SJSA1 (cell line): ENCODE measurements at regions not wholly inside any gene's neighbourhood (a gene's known extent, or its start where the extent isn't known, plus 50 kb on each side); places are given as distances from the start of the nearest gene placed in this dataset.
"Not testable (repeated sequence)": the region's sequence is repeated elsewhere in the genome, so short reads cannot be mapped to it uniquely, and the experiment has no call there.

Experiments
- DNase-seq, 2 experiments: peaks; one replicate each; pipeline ENCODE4 v3.0.0-alpha.2; 2015 to 2020; ENCODE audit warnings: low spot score in 2 of 2, low read depth in 1 of 2
- H3K27ac ChIP-seq: fragments of 250-450 bp; sonication (Bioruptor Pico); 2 replicates; pipeline ENCODE4 v1.5.1; 2020; ENCODE audit warnings: mild to moderate bottlenecking, moderate library complexity
- H3K27me3 ChIP-seq: fragments of 250-450 bp; sonication (Bioruptor Pico); replicated peaks from 2 replicates; pipeline ENCODE4 v1.5.1; 2020; ENCODE audit warnings: mild to moderate bottlenecking, moderate library complexity
- H3K36me3 ChIP-seq: fragments of 250-450 bp; sonication (Bioruptor Pico); 2 replicates; pipeline ENCODE4 v1.5.1; 2020; ENCODE audit warnings: mild to moderate bottlenecking
- H3K4me1 ChIP-seq: fragments of 250-450 bp; sonication (Bioruptor Pico); replicated peaks from 2 replicates; pipeline ENCODE4 v1.6.1; 2021; ENCODE audit warnings: mild to moderate bottlenecking
- H3K4me3 ChIP-seq: fragments of 250-450 bp; sonication (Bioruptor Pico); 2 replicates; pipeline ENCODE4 v1.5.1; 2020; ENCODE audit warnings: mild to moderate bottlenecking
- H3K9me3 ChIP-seq: fragments of 250-450 bp; sonication (Bioruptor Pico); replicated peaks from 2 replicates; pipeline ENCODE4 v1.5.1; 2020; ENCODE audit warnings: mild to moderate bottlenecking

- Histone ChIP-seq H3K36me3 (no peaks in the 10 kb centered on the region), H3K27me3 (peaks cover 10% of the 10 kb centered on the region), H3K9me3 (no peaks in the 10 kb centered on the region), H3K4me3 (no peak overlapping the region), H3K27ac (no peak overlapping the region), H3K4me1 (no peaks in the 10 kb centered on the region)
- DNase-seq = no peak
These were observed 327.6 kb upstream of the SFSWAP start for GRCh38 chr12:131383291-131383690.

- Histone ChIP-seq H3K4me3 (no peak overlapping the region), H3K36me3 (no peaks in the 10 kb centered on the region), H3K9me3 (no peaks in the 10 kb centered on the region), H3K4me1 (no peaks in the 10 kb centered on the region), H3K27ac (no peak overlapping the region), H3K27me3 (peaks cover 10% of the 10 kb centered on the region)
- no peak for DNase-seq
These were observed 326.9 kb upstream of the SFSWAP start for GRCh38 chr12:131383741-131384543.

GRCh38 chr12:131384544-131384855, 326.4 kb upstream of the SFSWAP start:
- no peaks in the 10 kb centered on the region for H3K9me3 ChIP-seq
- DNase-seq = no peak
- no peaks in the 10 kb centered on the region for H3K36me3 ChIP-seq
- H3K27me3 ChIP-seq = peaks cover 9% of the 10 kb centered on the region
- no peak overlapping the region for H3K4me3 ChIP-seq
- no peaks in the 10 kb centered on the region for H3K4me1 ChIP-seq
- no peak overlapping the region for H3K27ac ChIP-seq

DNA sequence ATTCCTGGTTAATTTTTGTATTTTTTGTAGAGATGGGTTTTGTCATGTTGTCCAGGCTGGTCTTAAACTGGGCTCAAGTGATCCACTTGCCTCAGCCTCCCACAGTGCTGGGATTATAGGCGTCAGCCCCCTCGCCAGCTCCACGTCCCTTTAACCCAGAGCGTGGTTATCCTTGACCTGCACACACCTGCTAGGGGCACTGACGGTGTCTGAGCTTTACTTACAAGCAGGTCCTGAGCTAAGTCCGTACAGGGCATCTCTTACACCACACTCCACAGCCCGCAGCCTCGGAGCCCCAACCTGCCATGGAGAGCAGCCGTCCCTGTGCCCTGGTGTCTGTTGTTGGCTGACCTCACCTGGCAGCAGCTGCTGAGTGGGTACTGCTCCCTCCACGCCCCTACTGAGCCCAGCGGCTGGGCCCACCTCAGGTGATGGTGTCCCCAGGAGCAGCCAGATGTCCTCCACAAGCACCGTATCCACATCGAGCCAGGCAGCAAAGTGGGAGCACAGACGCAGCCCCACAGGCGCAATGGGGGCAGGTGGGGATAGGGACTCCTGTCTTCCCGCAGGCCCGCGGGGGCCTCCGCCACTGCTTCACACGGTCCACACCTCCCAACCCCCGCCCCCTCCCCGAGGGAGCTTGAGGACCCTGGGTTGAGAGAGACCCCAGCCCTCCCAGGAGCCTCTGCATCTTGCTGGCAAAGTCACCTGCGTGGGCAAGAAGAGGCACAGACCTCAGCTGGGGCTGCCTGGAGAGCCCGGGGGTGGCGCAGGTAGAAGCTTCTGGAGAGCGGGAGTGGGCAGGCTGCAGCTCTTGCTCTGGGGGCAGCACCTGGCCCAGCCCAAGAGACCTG, 325.4 kb upstream of the SFSWAP start:
- DNase-seq = no peak
- Histone ChIP-seq H3K9me3 (no peaks in the 10 kb centered on the region), H3K27ac (no peak overlapping the region), H3K4me1 (no peaks in the 10 kb centered on the region), H3K4me3 (no peak overlapping the region), H3K36me3 (no peaks in the 10 kb centered on the region), H3K27me3 (no peaks in the 10 kb centered on the region; the same call in 1 of the 2 replicates)

GRCh38 chr12:131386167-131386521, 324.7 kb upstream of the SFSWAP start:
- Histone ChIP-seq H3K27me3 (no peaks in the 10 kb centered on the region), H3K4me3 (no peak overlapping the region), H3K4me1 (no peaks in the 10 kb centered on the region), H3K27ac (no peak overlapping the region), H3K9me3 (no peaks in the 10 kb centered on the region), H3K36me3 (no peaks in the 10 kb centered on the region)
- DNase-seq = no peak

DNA sequence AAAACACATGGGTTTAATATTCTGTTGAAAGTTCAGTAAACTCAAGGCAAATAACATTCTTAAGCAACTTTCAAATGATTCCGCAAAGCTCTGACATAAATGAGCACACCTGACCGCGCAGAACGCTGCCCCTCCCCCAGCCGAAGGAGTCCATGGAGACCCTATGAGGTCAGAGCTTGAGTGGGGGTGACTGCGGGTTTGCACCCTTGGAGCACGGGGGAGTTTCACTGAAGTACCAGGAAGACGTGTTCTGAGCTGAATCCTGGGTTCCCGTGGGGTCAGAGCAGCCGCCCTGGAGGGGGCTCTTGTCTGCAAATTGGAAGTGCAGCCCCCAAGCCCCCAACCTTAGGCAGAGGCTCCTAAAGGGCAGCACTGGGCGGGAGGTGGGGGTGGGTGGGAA, 324.1 kb upstream of the SFSWAP start:
- no peak for DNase-seq
- Histone ChIP-seq H3K4me3 (no peak overlapping the region), H3K4me1 (no peaks in the 10 kb centered on the region), H3K27ac (no peak overlapping the region), H3K27me3 (no peaks in the 10 kb centered on the region), H3K9me3 (no peaks in the 10 kb centered on the region), H3K36me3 (no peaks in the 10 kb centered on the region)

DNA sequence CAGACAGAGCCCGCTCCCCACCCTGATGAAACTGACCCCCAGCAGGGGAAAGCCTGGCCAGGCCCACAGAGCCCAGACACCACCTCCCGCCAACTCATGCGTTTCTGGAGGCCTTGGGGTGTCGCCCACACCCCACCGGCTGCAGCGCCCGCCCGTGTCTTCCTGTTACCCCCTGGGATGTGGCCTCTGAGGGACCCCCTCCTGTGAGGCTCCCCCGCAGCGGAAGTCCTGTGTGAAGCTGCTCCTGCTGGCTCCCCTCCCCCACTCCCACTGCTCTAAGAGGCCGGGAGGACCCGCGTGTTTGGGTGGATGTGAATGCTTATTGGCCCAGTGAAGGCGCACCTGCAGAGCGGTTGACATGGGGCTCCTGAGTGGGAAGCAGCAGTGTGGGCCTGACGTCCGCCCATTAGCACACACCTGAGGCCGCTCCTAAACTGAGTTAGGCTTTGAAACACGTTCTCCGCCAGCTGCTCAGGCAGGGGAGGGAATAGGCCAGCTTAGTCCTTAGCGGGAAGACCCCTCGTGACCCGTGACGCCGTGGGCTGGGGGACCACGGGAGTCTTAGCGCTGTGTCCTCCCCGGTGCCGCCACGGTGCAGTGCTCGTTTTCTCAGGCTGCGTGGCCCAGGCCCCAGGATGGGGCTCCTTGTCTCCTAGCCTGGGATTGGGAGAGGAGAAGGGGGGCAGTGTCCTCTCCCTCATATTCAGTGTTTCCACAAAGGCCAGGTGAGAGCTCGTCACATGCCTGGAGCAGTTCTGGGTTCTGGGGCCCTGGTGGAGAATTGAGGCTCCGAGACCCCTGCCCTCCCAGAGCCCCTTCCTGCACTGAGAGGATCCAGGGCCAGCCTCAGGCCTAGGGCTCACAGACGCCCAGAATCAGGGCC, 323.4 kb upstream of the SFSWAP start:
- no peak for DNase-seq
- Histone ChIP-seq H3K9me3 (no peaks in the 10 kb centered on the region), H3K27me3 (no peaks in the 10 kb centered on the region), H3K4me1 (no peaks in the 10 kb centered on the region), H3K27ac (no peak overlapping the region), H3K36me3 (no peaks in the 10 kb centered on the region), H3K4me3 (no peak overlapping the region)

GRCh38 chr12:131388164-131389053, 322.5 kb upstream of the SFSWAP start:
- not testable (repeated sequence) for H3K27me3 ChIP-seq, H3K36me3 ChIP-seq, H3K27ac ChIP-seq, H3K4me1 ChIP-seq, DNase-seq, H3K4me3 ChIP-seq, H3K9me3 ChIP-seq

DNA sequence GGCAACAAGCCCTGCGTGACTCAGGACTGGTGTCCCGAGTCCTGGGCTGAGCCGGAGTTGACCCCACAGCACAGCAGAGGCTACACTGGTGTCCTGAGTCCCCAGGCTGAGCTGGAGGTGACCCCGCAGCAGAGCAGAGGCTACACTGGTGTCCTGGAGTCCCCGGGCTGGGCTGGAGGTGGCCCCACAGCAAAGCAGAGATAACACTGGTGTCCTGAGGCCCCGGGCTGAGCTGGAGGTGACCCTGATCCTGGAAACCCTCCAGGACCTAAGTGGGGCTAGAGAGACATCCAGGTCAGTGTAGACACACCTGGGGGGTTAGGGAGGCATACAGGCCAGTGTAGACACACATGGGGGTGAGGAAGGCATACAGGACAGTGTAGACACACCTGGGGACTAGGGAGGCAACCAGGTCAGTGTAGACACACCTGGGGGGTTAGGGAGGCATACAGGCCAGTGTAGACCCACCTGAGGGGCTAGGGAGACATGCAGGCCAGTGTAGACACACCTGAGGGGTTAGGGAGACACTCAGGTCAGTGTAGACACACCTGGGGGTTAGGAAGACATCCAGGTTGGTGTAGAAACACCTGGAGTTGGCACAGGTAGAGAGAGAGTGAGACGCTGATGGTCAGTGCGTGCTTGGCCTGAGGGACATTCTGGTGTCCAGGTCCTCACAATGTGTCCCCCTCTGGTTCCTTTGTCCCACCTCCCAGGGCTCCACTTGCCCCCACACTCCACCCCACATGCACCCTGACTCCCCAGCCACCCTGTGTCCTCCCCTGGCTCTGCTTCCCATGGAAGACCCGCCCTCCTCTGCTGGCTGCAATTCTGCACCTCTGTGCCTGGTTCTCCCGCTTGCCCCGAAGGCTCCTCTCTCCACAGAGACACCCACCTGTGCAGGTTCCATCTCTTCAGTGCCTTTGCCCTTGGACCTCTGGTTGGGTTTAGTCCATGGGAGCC, 321.6 kb upstream of the SFSWAP start:
- Histone ChIP-seq H3K27ac (no peak overlapping the region), H3K4me3 (no peak overlapping the region), H3K27me3 (no peaks in the 10 kb centered on the region), H3K36me3 (no peaks in the 10 kb centered on the region), H3K9me3 (no peaks in the 10 kb centered on the region), H3K4me1 (no peaks in the 10 kb centered on the region)
- peak in 1 of 2 experiments; percentile 32 for DNase-seq

DNA sequence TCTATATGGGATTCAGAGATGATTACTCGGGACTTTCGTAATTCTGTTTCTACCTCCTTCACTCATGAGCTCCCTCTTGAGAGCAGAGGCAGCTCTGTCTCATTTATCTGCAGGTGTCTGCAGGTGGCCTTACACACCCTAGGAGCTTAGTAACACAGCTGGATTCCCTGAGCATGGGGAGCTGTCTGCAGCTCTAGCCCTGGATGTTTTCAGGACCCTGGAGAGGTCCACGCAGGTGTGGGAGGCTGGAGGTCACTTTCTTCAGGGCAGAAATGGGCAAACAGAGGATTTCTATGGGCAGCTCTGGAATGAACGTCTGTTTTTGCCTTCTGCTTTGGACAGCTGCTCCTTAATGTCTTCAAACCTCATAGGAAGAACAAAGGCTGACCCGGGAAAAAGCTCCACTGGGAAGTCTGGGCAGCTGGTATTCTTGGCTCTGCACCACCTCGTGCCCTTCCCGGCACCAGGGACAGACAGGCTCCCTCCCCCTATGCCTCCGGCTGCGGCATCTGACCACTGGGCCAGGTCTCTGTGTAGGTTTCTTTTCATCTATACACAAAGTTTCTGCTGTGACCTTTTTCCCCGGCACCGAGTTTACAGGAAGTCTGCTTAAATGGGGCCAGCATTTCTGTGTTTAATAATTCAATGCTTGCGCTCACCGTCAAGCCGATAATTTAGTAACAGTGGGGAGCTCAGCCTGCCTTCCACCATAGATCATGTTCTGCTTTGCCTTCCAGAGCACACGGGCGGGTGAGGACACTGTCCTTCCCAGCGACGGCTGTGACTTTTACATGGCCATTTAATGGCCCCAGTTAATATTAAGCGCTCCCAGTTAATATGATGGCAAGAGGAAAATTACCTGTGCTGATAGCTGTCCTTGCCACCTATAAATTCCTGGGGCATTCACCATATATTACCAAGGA, 320.2 kb upstream of the SFSWAP start:
- Histone ChIP-seq H3K36me3 (no peaks in the 10 kb centered on the region), H3K27ac (no peak overlapping the region)

DNA sequence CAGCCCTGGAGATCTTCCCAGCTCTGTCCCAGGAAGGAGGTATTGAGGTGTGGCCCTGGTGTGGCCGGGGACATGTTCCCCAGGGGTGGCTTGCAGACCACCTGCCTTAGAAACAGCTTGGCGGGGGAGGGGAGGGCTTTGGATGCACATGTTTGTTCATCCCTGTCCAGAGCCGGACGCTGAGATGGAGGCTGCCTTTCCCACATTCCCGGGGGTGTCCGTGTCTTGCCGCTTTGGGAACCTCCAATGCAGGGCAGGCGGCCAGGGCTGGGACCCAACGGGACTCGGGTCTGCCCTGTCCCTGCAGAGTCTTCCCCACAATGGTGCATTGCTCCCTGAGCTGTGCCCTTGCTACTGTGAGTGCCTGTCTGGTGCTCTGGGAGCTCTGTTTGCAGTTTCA, 319.5 kb upstream of the SFSWAP start:
- no peak overlapping the region for H3K27ac ChIP-seq
- no peaks in the 10 kb centered on the region for H3K27me3 ChIP-seq
- no peak for DNase-seq
- H3K4me1 ChIP-seq = no peaks in the 10 kb centered on the region
- no peaks in the 10 kb centered on the region for H3K36me3 ChIP-seq
- no peak overlapping the region for H3K4me3 ChIP-seq
- H3K9me3 ChIP-seq = no peaks in the 10 kb centered on the region

More for the DNA sequence above, 320.2 kb upstream of the SFSWAP start:
- no peaks in the 10 kb centered on the region for H3K4me1 ChIP-seq
- no peak overlapping the region for H3K4me3 ChIP-seq
- no peak for DNase-seq
- no peaks in the 10 kb centered on the region for H3K9me3 ChIP-seq
- H3K27me3 ChIP-seq = no peaks in the 10 kb centered on the region
